ENCODE measurements at regions not wholly inside any gene's neighbourhood (a gene's known extent, or its start where the extent isn't known, plus 50 kb on each side); places are given as distances from the start of the nearest gene placed in this dataset.

DNA sequence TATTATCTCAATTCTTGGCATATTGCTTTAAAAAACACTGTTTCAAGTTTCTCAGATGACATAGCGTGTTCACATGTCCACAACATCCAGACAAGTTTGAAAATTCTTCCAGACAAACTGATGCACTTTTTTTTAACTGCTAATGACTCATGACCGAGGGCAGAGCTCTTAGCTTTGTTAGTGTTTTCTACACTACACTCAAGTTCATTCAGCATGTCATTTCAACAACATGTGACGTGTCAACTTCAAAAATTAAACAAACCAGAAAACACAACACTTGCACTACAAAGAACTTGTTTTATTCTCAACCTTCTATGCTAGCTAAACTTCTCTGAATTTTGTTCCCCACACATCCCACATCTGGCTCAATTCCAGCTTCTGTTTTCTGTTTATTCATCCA is 1186.3 kb upstream of the FLRT2 start:
- TF ChIP-seq, protein P1, sequence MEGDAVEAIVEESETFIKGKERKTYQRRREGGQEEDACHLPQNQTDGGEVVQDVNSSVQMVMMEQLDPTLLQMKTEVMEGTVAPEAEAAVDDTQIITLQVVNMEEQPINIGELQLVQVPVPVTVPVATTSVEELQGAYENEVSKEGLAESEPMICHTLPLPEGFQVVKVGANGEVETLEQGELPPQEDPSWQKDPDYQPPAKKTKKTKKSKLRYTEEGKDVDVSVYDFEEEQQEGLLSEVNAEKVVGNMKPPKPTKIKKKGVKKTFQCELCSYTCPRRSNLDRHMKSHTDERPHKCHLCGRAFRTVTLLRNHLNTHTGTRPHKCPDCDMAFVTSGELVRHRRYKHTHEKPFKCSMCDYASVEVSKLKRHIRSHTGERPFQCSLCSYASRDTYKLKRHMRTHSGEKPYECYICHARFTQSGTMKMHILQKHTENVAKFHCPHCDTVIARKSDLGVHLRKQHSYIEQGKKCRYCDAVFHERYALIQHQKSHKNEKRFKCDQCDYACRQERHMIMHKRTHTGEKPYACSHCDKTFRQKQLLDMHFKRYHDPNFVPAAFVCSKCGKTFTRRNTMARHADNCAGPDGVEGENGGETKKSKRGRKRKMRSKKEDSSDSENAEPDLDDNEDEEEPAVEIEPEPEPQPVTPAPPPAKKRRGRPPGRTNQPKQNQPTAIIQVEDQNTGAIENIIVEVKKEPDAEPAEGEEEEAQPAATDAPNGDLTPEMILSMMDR (IDR thresholded peaks at IDR 0.05): no peak
- no peak for TF ChIP-seq POLR2A (IDR thresholded peaks at IDR 0.05)

Data from sigmoid colon (tissue), 3 donors.